OCI-LY3 (cell line): ENCODE measurements at regions not wholly inside any gene's neighbourhood (a gene's known extent, or its start where the extent isn't known, plus 50 kb on each side); places are given as distances from the start of the nearest gene placed in this dataset.

Experiments used
- H2AFZ ChIP-seq: fragments of 200-600, 300-600 bp; shearing (Covaris generic); 2 replicates; pipeline ENCODE4 v1.6.0; 2014; ENCODE audit warnings: antibody characterized with exemption, low read depth, low read length
- H3K27ac ChIP-seq: fragments of 200-600, 300-600 bp; sonication (generic); 2 replicates; pipeline ENCODE4 v1.5.1; 2014; ENCODE audit warnings: mild to moderate bottlenecking, low read length, moderate library complexity, mixed read lengths
- H3K27me3 ChIP-seq: fragments of 200-600, 300-600 bp; sonication (generic); 2 replicates; pipeline ENCODE4 v1.6.1; 2014; ENCODE audit warnings: low read depth, low read length, mixed read lengths
- H3K36me3 ChIP-seq: fragments of 200-600, 300-600 bp; sonication (generic); replicated peaks from 2 replicates; pipeline ENCODE3; 2014; ENCODE audit warnings: low read depth, low read length, mixed read lengths
- H3K4me1 ChIP-seq: fragments of 300-600, 200-600 bp; sonication (generic); 2 replicates; pipeline ENCODE4 v1.6.1; 2014; ENCODE audit warnings: low read length, mixed read lengths
- H3K4me2 ChIP-seq: fragments of 200-600, 300-600 bp; sonication (generic); 2 replicates; pipeline ENCODE4 v1.6.1; 2014; ENCODE audit warnings: low read length, mixed read lengths
- H3K4me3 ChIP-seq: fragments of 300-600, 200-600 bp; sonication (generic); 2 replicates; pipeline ENCODE4 v1.5.1; 2014; ENCODE audit warnings: antibody characterized with exemption, mild to moderate bottlenecking, low read length, moderate library complexity
- H3K79me2 ChIP-seq: fragments of 300-600, 200-600 bp; shearing (Covaris generic); 2 replicates; pipeline ENCODE4 v1.6.1; 2014; ENCODE audit warnings: mild to moderate bottlenecking, low read length, mixed read lengths
- H3K9ac ChIP-seq: fragments of 300-600, 200-600 bp; shearing (Covaris generic); 2 replicates; pipeline ENCODE4 v1.6.0; 2014; ENCODE audit warnings: mild to moderate bottlenecking, low read length, moderate library complexity
- H3K9me3 ChIP-seq: fragments of 200-600, 300-600 bp; shearing (Covaris generic); 2 replicates; pipeline ENCODE4 v1.6.1; 2014; ENCODE audit warnings: low read length, mixed read lengths; ENCODE audit not compliant: insufficient read depth
- H4K20me1 ChIP-seq: fragments of 200-600, 300-600 bp; sonication (generic); 2 replicates; pipeline ENCODE4 v1.6.1; 2016; ENCODE audit warnings: low read length, mixed read lengths; ENCODE audit not compliant: insufficient read depth
- CTCF ChIP-seq: fragments of 200-600, 300-600 bp; sonication (generic); IDR thresholded peaks from 2 replicates; pipeline ENCODE4 v1.5.1; 2014; ENCODE audit warnings: antibody characterized with exemption, low read length, low read depth
- EZH2phosphoT487 ChIP-seq: fragments of 200-600 bp; shearing (Covaris generic); IDR thresholded peaks from 2 replicates; pipeline ENCODE4 v1.6.1; 2018; ENCODE audit warnings: antibody characterized with exemption, mixed run types, low read depth

GRCh38 chr18:34544930-34545329 lies 165.2 kb upstream of the DTNA start:
- H3K27me3 ChIP-seq, result no peaks in the 10 kb centered on the region
- no peak overlapping the region for H3K4me2 ChIP-seq
- no peaks in the 10 kb centered on the region for H3K36me3 ChIP-seq
- TF ChIP-seq CTCF, result no peak
- no peak for TF ChIP-seq EZH2phosphoT487
- no peaks in the 10 kb centered on the region for H3K4me1 ChIP-seq
- H3K9ac ChIP-seq, result no peak overlapping the region
- no peaks in the 10 kb centered on the region for H3K9me3 ChIP-seq
- no peaks in the 10 kb centered on the region for H3K79me2 ChIP-seq
- H2AFZ ChIP-seq, result no peak overlapping the region
- H4K20me1 ChIP-seq, result no peaks in the 10 kb centered on the region
- no peak overlapping the region for H3K4me3 ChIP-seq
- H3K27ac ChIP-seq, result no peak overlapping the region

GRCh38 chr18:34548120-34548972 lies 161.8 kb upstream of the DTNA start:
- H3K4me3 ChIP-seq, result no peak overlapping the region
- no peaks in the 10 kb centered on the region for H3K4me1 ChIP-seq
- no peaks in the 10 kb centered on the region for H4K20me1 ChIP-seq
- no peaks in the 10 kb centered on the region for H3K9me3 ChIP-seq
- H3K27me3 ChIP-seq, result no peaks in the 10 kb centered on the region
- no peak overlapping the region for H2AFZ ChIP-seq
- no peak overlapping the region for H3K4me2 ChIP-seq
- H3K36me3 ChIP-seq, result no peaks in the 10 kb centered on the region
- no peak overlapping the region for H3K27ac ChIP-seq
- TF ChIP-seq EZH2phosphoT487 (no peak), CTCF (no peak)
- no peaks in the 10 kb centered on the region for H3K79me2 ChIP-seq
- H3K9ac ChIP-seq, result no peak overlapping the region

- no peak for TF ChIP-seq EZH2phosphoT487
- no peak for TF ChIP-seq CTCF
- no peaks in the 10 kb centered on the region for H3K27me3 ChIP-seq
- H3K9me3 ChIP-seq, result no peaks in the 10 kb centered on the region
- no peak overlapping the region for H3K4me2 ChIP-seq
- H2AFZ ChIP-seq, result no peak overlapping the region
- H3K79me2 ChIP-seq, result no peaks in the 10 kb centered on the region
- H3K9ac ChIP-seq, result no peak overlapping the region
- H3K27ac ChIP-seq, result no peak overlapping the region
- no peaks in the 10 kb centered on the region for H3K36me3 ChIP-seq
- H3K4me3 ChIP-seq, result no peak overlapping the region
- no peaks in the 10 kb centered on the region for H4K20me1 ChIP-seq
- no peaks in the 10 kb centered on the region for H3K4me1 ChIP-seq
These were observed 161.2 kb upstream of the DTNA start for GRCh38 chr18:34548973-34549294.

- Histone ChIP-seq H3K9ac (no peak overlapping the region), H3K4me2 (no peak overlapping the region), H2AFZ (no peak overlapping the region), H3K27me3 (no peaks in the 10 kb centered on the region), H3K4me1 (no peaks in the 10 kb centered on the region), H3K4me3 (no peak overlapping the region), H4K20me1 (no peaks in the 10 kb centered on the region), H3K36me3 (no peaks in the 10 kb centered on the region), H3K27ac (no peak overlapping the region), H3K79me2 (no peaks in the 10 kb centered on the region), H3K9me3 (no peaks in the 10 kb centered on the region)
- TF ChIP-seq EZH2phosphoT487 (no peak), CTCF (no peak)
These were observed 160.7 kb upstream of the DTNA start for GRCh38 chr18:34549367-34549766.
